ENCODE measurements at regions not wholly inside any gene's neighbourhood (a gene's known extent, or its start where the extent isn't known, plus 50 kb on each side); places are given as distances from the start of the nearest gene placed in this dataset.
"Not testable (repeated sequence)": the region's sequence is repeated elsewhere in the genome, so short reads cannot be mapped to it uniquely, and the experiment has no call there.

- not testable (repeated sequence) for TF ChIP-seq CTCF (IDR thresholded peaks at IDR 0.05; ENCODE audit: insufficient read depth, low read length, poor library complexity, severe bottlenecking); EZH2phosphoT487 (conservative IDR thresholded peaks at IDR 0.05; ENCODE audit: low read length)
Observed at GRCh38 chr6:55088011-55088410, 86.3 kb upstream of the HCRTR2 start.
